Upper lobe of left lung (tissue), 4 donors: ENCODE measurements at regions not wholly inside any gene's neighbourhood (a gene's known extent, or its start where the extent isn't known, plus 50 kb on each side); places are given as distances from the start of the nearest gene placed in this dataset.

Experiments used
- CTCF ChIP-seq, 6 experiments: fragments of 450-650 bp in 4 of 6; fragments of 200-600 bp in 2 of 6; sonication (generic) in 2 of 6; IDR thresholded peaks; one replicate each; pipeline ENCODE4 v1.5.1; 2016 to 2019; ENCODE audit warnings: antibody characterized with exemption in 6 of 6
- EP300 ChIP-seq, 4 donors: sonication (generic); formaldehyde crosslinking; IDR thresholded peaks; one replicate each; pipeline ENCODE4 v1.5.1; 2017; ENCODE audit warnings: antibody characterized with exemption in 4 of 4, control low read depth in 2 of 4
- POLR2A ChIP-seq, 4 donors: fragments of 450-650 bp; IDR thresholded peaks; one replicate each; pipeline ENCODE4 v1.5.1; 2016 to 2017; ENCODE audit warnings: antibody characterized with exemption in 4 of 4, mild to moderate bottlenecking in 2 of 4
- POLR2AphosphoS5 ChIP-seq, 2 donors: sonication (generic); formaldehyde crosslinking; IDR thresholded peaks; one replicate each; pipeline ENCODE4 v1.5.1; 2017; ENCODE audit warnings: antibody characterized with exemption in 2 of 2

GRCh38 chr7:45971171-45971570 is 50.1 kb upstream of the IGFBP3 start:
- TF ChIP-seq CTCF (IDR thresholded peaks at IDR 0.05) (no peak), EP300 (IDR thresholded peaks at IDR 0.05) (no peak), POLR2A (IDR thresholded peaks at IDR 0.05) (no peak), POLR2AphosphoS5 (IDR thresholded peaks at IDR 0.05) (no peak)
